ENCODE measurements at regions not wholly inside any gene's neighbourhood (a gene's known extent, or its start where the extent isn't known, plus 50 kb on each side); places are given as distances from the start of the nearest gene placed in this dataset.
"Not testable (repeated sequence)": the region's sequence is repeated elsewhere in the genome, so short reads cannot be mapped to it uniquely, and the experiment has no call there.

- FAIRE-seq (no peak), DNase-seq (ENCODE audit: insufficient read length, low spot score) (no peak)
- TF ChIP-seq TAF1 (IDR thresholded peaks at IDR 0.05; ENCODE audit: low read depth, low read length) (no peak), POLR2A (IDR thresholded peaks at IDR 0.05; ENCODE audit: low read depth, low read length) (no peak)
Observed at GRCh38 chr16:47877166-47877565, 278.6 kb downstream of the ABCC12 start.

GRCh38 chr16:47876511-47876910, 279.3 kb downstream of the ABCC12 start:
- DNase-seq (ENCODE audit: insufficient read length, low spot score) (no peak), FAIRE-seq (no peak)
- no peak for TF ChIP-seq POU2F2 (IDR thresholded peaks at IDR 0.05; ENCODE audit: low read depth, low read length)

- no peak for TF ChIP-seq PAX5 (IDR thresholded peaks at IDR 0.05; ENCODE audit: insufficient read depth, low read length, severe bottlenecking)
- no peak for TF ChIP-seq SPI1 (IDR thresholded peaks at IDR 0.05; ENCODE audit: low read depth, low read length)
- no peak for TF ChIP-seq POLR2A (IDR thresholded peaks at IDR 0.05; ENCODE audit: low read depth, low read length)
- TF ChIP-seq POU2F2 (IDR thresholded peaks at IDR 0.05; ENCODE audit: low read depth, low read length): no peak
- TF ChIP-seq POLR2AphosphoS5 (IDR thresholded peaks at IDR 0.05; ENCODE audit: low read depth, low read length): no peak
- no peak for TF ChIP-seq TAF1 (IDR thresholded peaks at IDR 0.05; ENCODE audit: low read depth, low read length)
- FAIRE-seq (peak; percentile 16), DNase-seq (ENCODE audit: insufficient read length, low spot score) (no peak)
Observed at GRCh38 chr16:47873434-47873833, 282.4 kb downstream of the ABCC12 start.

- no peak for DNase-seq (ENCODE audit: insufficient read length, low spot score)
- FAIRE-seq: no peak
- TF ChIP-seq POU2F2 (IDR thresholded peaks at IDR 0.05; ENCODE audit: low read depth, low read length): no peak
Observed at GRCh38 chr16:47872225-47872624, 283.6 kb downstream of the ABCC12 start.

- no peak for DNase-seq (ENCODE audit: insufficient read length, low spot score)
- no peak for FAIRE-seq
- no peak for TF ChIP-seq SPI1 (IDR thresholded peaks at IDR 0.05; ENCODE audit: low read depth, low read length)
- no peak for TF ChIP-seq POLR2A (IDR thresholded peaks at IDR 0.05; ENCODE audit: low read depth, low read length)
- no peak for TF ChIP-seq PAX5 (IDR thresholded peaks at IDR 0.05; ENCODE audit: insufficient read depth, low read length, severe bottlenecking)
- no peak for TF ChIP-seq TAF1 (IDR thresholded peaks at IDR 0.05; ENCODE audit: low read depth, low read length)
- TF ChIP-seq POU2F2 (IDR thresholded peaks at IDR 0.05; ENCODE audit: low read depth, low read length): no peak
Observed at GRCh38 chr16:47866423-47866822, 289.4 kb downstream of the ABCC12 start.

GRCh38 chr16:47865337-47865855, 290.4 kb downstream of the ABCC12 start:
- TF ChIP-seq SPI1 (IDR thresholded peaks at IDR 0.05; ENCODE audit: low read depth, low read length) (no peak), POLR2A (IDR thresholded peaks at IDR 0.05; ENCODE audit: low read depth, low read length) (no peak), TAF1 (IDR thresholded peaks at IDR 0.05; ENCODE audit: low read depth, low read length) (no peak), PAX5 (IDR thresholded peaks at IDR 0.05; ENCODE audit: insufficient read depth, low read length, severe bottlenecking) (no peak), POLR2AphosphoS5 (IDR thresholded peaks at IDR 0.05; ENCODE audit: low read depth, low read length) (no peak), POU2F2 (IDR thresholded peaks at IDR 0.05; ENCODE audit: low read depth, low read length) (no peak)
- FAIRE-seq: no peak

GRCh38 chr16:47864262-47864661, 291.5 kb downstream of the ABCC12 start:
- not testable (repeated sequence) for DNase-seq (ENCODE audit: insufficient read length, low spot score); FAIRE-seq

More at GRCh38 chr16:47865337-47865855, 290.4 kb downstream of the ABCC12 start:
- DNase-seq (ENCODE audit: insufficient read length, low spot score): no peak

GRCh38 chr16:47861999-47862398, 293.8 kb downstream of the ABCC12 start:
- TF ChIP-seq PAX5 (IDR thresholded peaks at IDR 0.05; ENCODE audit: insufficient read depth, low read length, severe bottlenecking) (no peak), POLR2AphosphoS5 (IDR thresholded peaks at IDR 0.05; ENCODE audit: low read depth, low read length) (no peak), TAF1 (IDR thresholded peaks at IDR 0.05; ENCODE audit: low read depth, low read length) (no peak), SPI1 (IDR thresholded peaks at IDR 0.05; ENCODE audit: low read depth, low read length) (no peak), POU2F2 (IDR thresholded peaks at IDR 0.05; ENCODE audit: low read depth, low read length) (no peak), POLR2A (IDR thresholded peaks at IDR 0.05; ENCODE audit: low read depth, low read length) (no peak)
- FAIRE-seq: no peak
- DNase-seq (ENCODE audit: insufficient read length, low spot score): no peak

- DNase-seq (ENCODE audit: insufficient read length, low spot score) (no peak), FAIRE-seq (no peak)
- no peak for TF ChIP-seq PAX5 (IDR thresholded peaks at IDR 0.05; ENCODE audit: insufficient read depth, low read length, severe bottlenecking)
- TF ChIP-seq POU2F2 (IDR thresholded peaks at IDR 0.05; ENCODE audit: low read depth, low read length): no peak
- TF ChIP-seq POLR2AphosphoS5 (IDR thresholded peaks at IDR 0.05; ENCODE audit: low read depth, low read length): no peak
- no peak for TF ChIP-seq SPI1 (IDR thresholded peaks at IDR 0.05; ENCODE audit: low read depth, low read length)
- no peak for TF ChIP-seq POLR2A (IDR thresholded peaks at IDR 0.05; ENCODE audit: low read depth, low read length)
- TF ChIP-seq TAF1 (IDR thresholded peaks at IDR 0.05; ENCODE audit: low read depth, low read length): no peak
Observed at GRCh38 chr16:47858333-47858982, 297.3 kb downstream of the ABCC12 start.

- no peak for DNase-seq (ENCODE audit: insufficient read length, low spot score)
- TF ChIP-seq SPI1 (IDR thresholded peaks at IDR 0.05; ENCODE audit: low read depth, low read length) (no peak), POU2F2 (IDR thresholded peaks at IDR 0.05; ENCODE audit: low read depth, low read length) (no peak), PAX5 (IDR thresholded peaks at IDR 0.05; ENCODE audit: insufficient read depth, low read length, severe bottlenecking) (no peak), POLR2A (IDR thresholded peaks at IDR 0.05; ENCODE audit: low read depth, low read length) (no peak), POLR2AphosphoS5 (IDR thresholded peaks at IDR 0.05; ENCODE audit: low read depth, low read length) (no peak), TAF1 (IDR thresholded peaks at IDR 0.05; ENCODE audit: low read depth, low read length) (no peak)
- no peak for FAIRE-seq
Observed at GRCh38 chr16:47855431-47855830, 300.4 kb downstream of the ABCC12 start.

- FAIRE-seq: no peak
Observed at GRCh38 chr16:47854737-47855136, 301.1 kb downstream of the ABCC12 start.

More at GRCh38 chr16:47854737-47855136, 301.1 kb downstream of the ABCC12 start:
- DNase-seq (ENCODE audit: insufficient read length, low spot score): no peak
- no peak for TF ChIP-seq POLR2A (IDR thresholded peaks at IDR 0.05; ENCODE audit: low read depth, low read length)
